ENCODE measurements at regions not wholly inside any gene's neighbourhood (a gene's known extent, or its start where the extent isn't known, plus 50 kb on each side); places are given as distances from the start of the nearest gene placed in this dataset.
A peak's percentile ranks its signal among the peaks of the same experiment; 100 is the strongest.

GRCh38 chr12:43078976-43079375 lies 473.0 kb downstream of the ADAMTS20 start:
- ChIA-PET POLR2A (no interaction called here), CTCF (no interaction called here)
- no peaks in the 10 kb centered on the region for H3K27me3 ChIP-seq (ENCODE audit: control insufficient read depth in 2 of 2, insufficient read depth in 2 of 2, low read length in 2 of 2)
- H3K4me1 ChIP-seq (ENCODE audit: control insufficient read depth in 2 of 2, insufficient read depth in 2 of 2, low read length in 2 of 2) = no peaks in the 10 kb centered on the region
- ATAC-seq (no peak), DNase-seq (no peak)
- Mint-ChIP-seq H3K27me3 (no peaks in the 10 kb centered on the region), H3K4me3 (no peak overlapping the region), H3K9me3 (peaks cover 0 to 18% (median 4%) of the 10 kb centered on the region in 11 donors), H3K36me3 (no peaks in the 10 kb centered on the region), H3K4me1 (no peaks in the 10 kb centered on the region), H3K27ac (no peak overlapping the region)
- H3K4me3 ChIP-seq (ENCODE audit: low read length) = no peak overlapping the region
- H3K27ac ChIP-seq (ENCODE audit: low read depth, low read length) = no peak overlapping the region
- no peaks in the 10 kb centered on the region for H3K36me3 ChIP-seq (ENCODE audit: control insufficient read depth in 2 of 3, insufficient read depth in 3 of 3, low read length in 3 of 3)
- H3K9me3 ChIP-seq (ENCODE audit: control insufficient read depth in 2 of 3, low read length in 3 of 3) = no peaks in the 10 kb centered on the region
- intact Hi-C loops (cut with micrococcal nuclease) = no loop called here

- ChIA-PET POLR2A (no interaction called here), CTCF (no interaction called here)
- Mint-ChIP-seq H3K27ac (no peak overlapping the region), H3K4me3 (no peak overlapping the region), H3K9me3 (peaks cover 0 to 16% (median 0%) of the 10 kb centered on the region in 11 donors), H3K36me3 (no peaks in the 10 kb centered on the region), H3K4me1 (no peaks in the 10 kb centered on the region), H3K27me3 (no peaks in the 10 kb centered on the region)
- no peaks in the 10 kb centered on the region for H3K36me3 ChIP-seq (ENCODE audit: control insufficient read depth in 2 of 3, insufficient read depth in 3 of 3, low read length in 3 of 3)
- DNase-seq (no peak), ATAC-seq (no peak)
- H3K4me1 ChIP-seq (ENCODE audit: control insufficient read depth in 2 of 2, insufficient read depth in 2 of 2, low read length in 2 of 2) = no peaks in the 10 kb centered on the region
- no peak overlapping the region for H3K27ac ChIP-seq (ENCODE audit: low read depth, low read length)
- H3K9me3 ChIP-seq (ENCODE audit: control insufficient read depth in 2 of 3, low read length in 3 of 3) = no peaks in the 10 kb centered on the region
- no peaks in the 10 kb centered on the region for H3K27me3 ChIP-seq (ENCODE audit: control insufficient read depth in 2 of 2, insufficient read depth in 2 of 2, low read length in 2 of 2)
- intact Hi-C loops (cut with micrococcal nuclease) = no loop called here
- no peak overlapping the region for H3K4me3 ChIP-seq (ENCODE audit: low read length)
These were observed 479.6 kb downstream of the ADAMTS20 start for GRCh38 chr12:43072431-43072830.

- Histone ChIP-seq H3K4me3 (ENCODE audit: low read length) (no peak overlapping the region), H3K27ac (ENCODE audit: low read depth, low read length) (no peak overlapping the region), H3K27me3 (ENCODE audit: control insufficient read depth in 2 of 2, insufficient read depth in 2 of 2, low read length in 2 of 2) (no peaks in the 10 kb centered on the region), H3K4me1 (ENCODE audit: control insufficient read depth in 2 of 2, insufficient read depth in 2 of 2, low read length in 2 of 2) (no peaks in the 10 kb centered on the region), H3K36me3 (ENCODE audit: control insufficient read depth in 2 of 3, insufficient read depth in 3 of 3, low read length in 3 of 3) (no peaks in the 10 kb centered on the region), H3K9me3 (ENCODE audit: control insufficient read depth in 2 of 3, low read length in 3 of 3) (no peaks in the 10 kb centered on the region)
- no peak for ATAC-seq
- peaks cover 0 to 6% (median 0%) of the 10 kb centered on the region in 5 donors for H3K27me3 Mint-ChIP-seq
- no peak for DNase-seq
- H3K4me1 Mint-ChIP-seq = no peaks in the 10 kb centered on the region
- peaks cover 0 to 22% (median 1%) of the 10 kb centered on the region in 11 donors for H3K9me3 Mint-ChIP-seq
- ChIA-PET POLR2A (no interaction called here), CTCF (no interaction called here)
- no peaks in the 10 kb centered on the region for H3K36me3 Mint-ChIP-seq
- no peak overlapping the region for H3K4me3 Mint-ChIP-seq
- intact Hi-C loops (cut with micrococcal nuclease) = no loop called here
- no peak overlapping the region for H3K27ac Mint-ChIP-seq
These were observed 480.2 kb upstream of the PRICKLE1 start for GRCh38 chr12:43069768-43070221.

- peak overlapping the region in 1 of 9 donors; percentile 44 for H3K27ac Mint-ChIP-seq
- ChIA-PET POLR2A (no interaction called here), CTCF (no interaction called here)
- no peaks in the 10 kb centered on the region for H3K36me3 Mint-ChIP-seq
- H3K4me1 Mint-ChIP-seq = no peaks in the 10 kb centered on the region
- Histone ChIP-seq H3K4me1 (ENCODE audit: control insufficient read depth in 2 of 2, insufficient read depth in 2 of 2, low read length in 2 of 2) (no peaks in the 10 kb centered on the region), H3K4me3 (ENCODE audit: low read length) (no peak overlapping the region), H3K27me3 (ENCODE audit: control insufficient read depth in 2 of 2, insufficient read depth in 2 of 2, low read length in 2 of 2) (no peaks in the 10 kb centered on the region), H3K36me3 (ENCODE audit: control insufficient read depth in 2 of 3, insufficient read depth in 3 of 3, low read length in 3 of 3) (no peaks in the 10 kb centered on the region), H3K9me3 (ENCODE audit: control insufficient read depth in 2 of 3, low read length in 3 of 3) (no peaks in the 10 kb centered on the region), H3K27ac (ENCODE audit: low read depth, low read length) (no peak overlapping the region)
- peaks cover 0 to 17% (median 1%) of the 10 kb centered on the region in 11 donors for H3K9me3 Mint-ChIP-seq
- DNase-seq = no peak
- H3K4me3 Mint-ChIP-seq = no peak overlapping the region
- intact Hi-C loops (cut with micrococcal nuclease) = no loop called here
- H3K27me3 Mint-ChIP-seq = peaks cover 0 to 6% (median 0%) of the 10 kb centered on the region in 5 donors
- ATAC-seq = no peak
These were observed 476.9 kb upstream of the PRICKLE1 start for GRCh38 chr12:43066471-43066870.

GRCh38 chr12:43063650-43064049 lies 474.1 kb upstream of the PRICKLE1 start:
- H3K27ac Mint-ChIP-seq = no peak overlapping the region
- CTCF ChIA-PET = no interaction called here

GRCh38 chr12:43062201-43062895 lies 472.8 kb upstream of the PRICKLE1 start:
- POLR2A ChIA-PET = no interaction called here
- peaks cover 0 to 6% (median 0%) of the 10 kb centered on the region in 5 donors for H3K27me3 Mint-ChIP-seq

More at GRCh38 chr12:43063650-43064049, 474.1 kb upstream of the PRICKLE1 start:
- no peaks in the 10 kb centered on the region for H3K36me3 ChIP-seq (ENCODE audit: control insufficient read depth in 2 of 3, insufficient read depth in 3 of 3, low read length in 3 of 3)
- Mint-ChIP-seq H3K9me3 (peaks cover 0 to 17% (median 1%) of the 10 kb centered on the region in 11 donors), H3K4me1 (no peaks in the 10 kb centered on the region), H3K36me3 (no peaks in the 10 kb centered on the region), H3K27me3 (peaks cover 0 to 6% (median 0%) of the 10 kb centered on the region in 5 donors), H3K4me3 (no peak overlapping the region)
- no peaks in the 10 kb centered on the region for H3K27me3 ChIP-seq (ENCODE audit: control insufficient read depth in 2 of 2, insufficient read depth in 2 of 2, low read length in 2 of 2)
- H3K4me3 ChIP-seq (ENCODE audit: low read length) = no peak overlapping the region
- no peaks in the 10 kb centered on the region for H3K4me1 ChIP-seq (ENCODE audit: control insufficient read depth in 2 of 2, insufficient read depth in 2 of 2, low read length in 2 of 2)
- POLR2A ChIA-PET = no interaction called here
- DNase-seq (no peak), ATAC-seq (no peak)
- intact Hi-C loops (cut with micrococcal nuclease) = no loop called here
- no peak overlapping the region for H3K27ac ChIP-seq (ENCODE audit: low read depth, low read length)
- H3K9me3 ChIP-seq (ENCODE audit: control insufficient read depth in 2 of 3, low read length in 3 of 3) = no peaks in the 10 kb centered on the region

DNA sequence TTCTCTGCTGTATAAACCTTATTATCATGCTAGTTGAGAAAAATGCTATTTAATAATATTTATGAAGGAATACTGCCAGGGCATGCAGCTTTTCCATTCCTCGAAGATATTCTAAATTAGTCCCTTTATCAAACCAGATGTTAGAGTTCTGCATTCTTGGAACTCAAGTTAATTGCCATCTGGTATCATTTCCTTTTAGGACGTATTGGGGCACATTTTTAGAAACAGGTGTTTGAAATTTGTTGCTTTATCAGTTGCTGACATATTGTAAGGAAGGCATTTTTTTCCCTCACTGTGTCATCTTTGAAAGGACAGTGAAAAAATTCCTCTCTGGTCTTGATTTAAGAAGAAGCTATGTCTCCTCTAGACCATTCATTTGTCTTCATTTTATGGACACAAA lies 471.2 kb upstream of the PRICKLE1 start:
- DNase-seq = no peak
- POLR2A ChIA-PET = no interaction called here
- no peak overlapping the region for H3K4me3 Mint-ChIP-seq
- no peaks in the 10 kb centered on the region for H3K4me1 Mint-ChIP-seq
- no peak overlapping the region for H3K27ac ChIP-seq (ENCODE audit: low read depth, low read length)
- H3K9me3 ChIP-seq (ENCODE audit: control insufficient read depth in 2 of 3, low read length in 3 of 3) = no peaks in the 10 kb centered on the region
- no peaks in the 10 kb centered on the region for H3K36me3 Mint-ChIP-seq
- no peak for ATAC-seq
- H3K9me3 Mint-ChIP-seq = peaks cover 0 to 9% (median 0%) of the 10 kb centered on the region in 11 donors
- H3K4me1 ChIP-seq (ENCODE audit: control insufficient read depth in 2 of 2, insufficient read depth in 2 of 2, low read length in 2 of 2) = no peaks in the 10 kb centered on the region
- H3K36me3 ChIP-seq (ENCODE audit: control insufficient read depth in 2 of 3, insufficient read depth in 3 of 3, low read length in 3 of 3) = no peaks in the 10 kb centered on the region
- H3K27me3 Mint-ChIP-seq = no peaks in the 10 kb centered on the region
- intact Hi-C loops (cut with micrococcal nuclease) = no loop called here
- H3K27me3 ChIP-seq (ENCODE audit: control insufficient read depth in 2 of 2, insufficient read depth in 2 of 2, low read length in 2 of 2) = no peaks in the 10 kb centered on the region
- no peak overlapping the region for H3K27ac Mint-ChIP-seq
- H3K4me3 ChIP-seq (ENCODE audit: low read length) = no peak overlapping the region
- CTCF ChIA-PET = no interaction called here

More at GRCh38 chr12:43062201-43062895, 472.8 kb upstream of the PRICKLE1 start:
- CTCF ChIA-PET = no interaction called here
- H3K9me3 Mint-ChIP-seq = peaks cover 0 to 17% (median 1%) of the 10 kb centered on the region in 11 donors
- intact Hi-C loops (cut with micrococcal nuclease) = no loop called here
- no peak overlapping the region for H3K4me3 ChIP-seq (ENCODE audit: low read length)
- no peak overlapping the region for H3K4me3 Mint-ChIP-seq
- H3K27ac Mint-ChIP-seq = no peak overlapping the region
- H3K4me1 ChIP-seq (ENCODE audit: control insufficient read depth in 2 of 2, insufficient read depth in 2 of 2, low read length in 2 of 2) = no peaks in the 10 kb centered on the region
- H3K9me3 ChIP-seq (ENCODE audit: control insufficient read depth in 2 of 3, low read length in 3 of 3) = no peaks in the 10 kb centered on the region
- no peaks in the 10 kb centered on the region for H3K4me1 Mint-ChIP-seq
- no peak for ATAC-seq
- H3K36me3 ChIP-seq (ENCODE audit: control insufficient read depth in 2 of 3, insufficient read depth in 3 of 3, low read length in 3 of 3) = no peaks in the 10 kb centered on the region
- no peak overlapping the region for H3K27ac ChIP-seq (ENCODE audit: low read depth, low read length)
- DNase-seq = no peak
- no peaks in the 10 kb centered on the region for H3K27me3 ChIP-seq (ENCODE audit: control insufficient read depth in 2 of 2, insufficient read depth in 2 of 2, low read length in 2 of 2)
- no peaks in the 10 kb centered on the region for H3K36me3 Mint-ChIP-seq
